Uterus (tissue), 2 donors: ENCODE measurements at regions not wholly inside any gene's neighbourhood (a gene's known extent, or its start where the extent isn't known, plus 50 kb on each side); places are given as distances from the start of the nearest gene placed in this dataset.

Experiments
- CTCF ChIP-seq, 4 experiments: fragments of 200-600 bp in 2 of 4; fragments of 450-650 bp in 2 of 4; sonication (generic) in 2 of 4; IDR thresholded peaks; one replicate each; pipeline ENCODE4 v1.5.1; 2016 to 2019; ENCODE audit warnings: antibody characterized with exemption in 4 of 4, mild to moderate bottlenecking in 2 of 4, moderate library complexity in 1 of 4
- POLR2A ChIP-seq, 2 donors: fragments of 450-650 bp; IDR thresholded peaks; one replicate each; pipeline ENCODE4 v1.6.1; 2016; ENCODE audit warnings: antibody characterized with exemption in 2 of 2, mild to moderate bottlenecking in 1 of 2, moderate library complexity in 1 of 2

GRCh38 chr21:20882462-20883407, 115.5 kb upstream of the NCAM2 start:
- peak in 3 of 4 experiments; percentile 13 to 34 (median 17) for TF ChIP-seq CTCF (IDR thresholded peaks at IDR 0.05)
- TF ChIP-seq POLR2A (IDR thresholded peaks at IDR 0.05), result no peak
